ENCODE measurements at regions not wholly inside any gene's neighbourhood (a gene's known extent, or its start where the extent isn't known, plus 50 kb on each side); places are given as distances from the start of the nearest gene placed in this dataset.
"Not testable (repeated sequence)": the region's sequence is repeated elsewhere in the genome, so short reads cannot be mapped to it uniquely, and the experiment has no call there.

DNA sequence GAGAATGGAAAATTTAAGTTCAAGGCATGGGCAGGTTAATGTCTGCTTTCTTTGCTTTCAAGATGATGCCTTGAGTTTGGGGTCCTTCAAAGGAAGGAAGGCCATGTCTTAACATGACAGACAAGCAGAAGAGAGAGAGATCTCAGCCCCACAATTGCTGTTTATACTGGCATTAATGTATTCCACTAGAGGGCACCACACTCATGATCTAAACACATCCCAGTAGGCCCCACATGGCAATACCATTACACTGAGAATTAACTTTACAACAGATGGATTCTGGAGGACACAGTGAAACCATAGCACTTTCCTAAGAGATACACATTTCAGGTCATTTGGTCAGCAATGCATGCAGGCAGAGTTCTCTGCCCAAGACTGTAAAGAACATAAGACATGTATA is 1460.3 kb downstream of the RPIA start:
- H3K9me3 Mint-ChIP-seq, H3K27me3 Mint-ChIP-seq, H3K27ac Mint-ChIP-seq, DNase-seq, H3K36me3 Mint-ChIP-seq, H3K4me3 Mint-ChIP-seq, H3K4me1 Mint-ChIP-seq: not testable (repeated sequence)
- ATAC-seq (ENCODE audit: low read depth in 2 of 2), result peak in 1 of 2 donors; percentile 65

DNA sequence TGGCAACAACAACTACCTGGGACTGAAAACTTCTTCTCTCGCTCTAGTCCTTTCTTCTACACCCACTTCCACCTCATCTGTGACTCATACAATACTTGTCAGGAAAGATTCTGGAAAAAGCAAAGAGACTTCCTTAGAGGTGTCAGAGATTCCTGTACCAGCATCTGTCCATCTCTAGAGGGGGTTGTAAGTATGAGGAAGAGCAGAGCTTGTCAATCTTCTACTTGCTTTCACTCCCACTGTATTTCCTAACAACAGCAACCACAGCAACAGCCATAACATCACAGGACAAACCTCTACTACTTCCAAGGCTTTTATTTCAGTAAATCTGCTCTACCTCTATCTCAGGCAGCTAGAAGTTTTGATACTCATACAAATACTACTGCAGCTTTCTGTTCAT is 1479.5 kb downstream of the RPIA start:
- H3K9me3 Mint-ChIP-seq; H3K4me3 Mint-ChIP-seq; H3K4me1 Mint-ChIP-seq; DNase-seq; H3K27ac Mint-ChIP-seq; ATAC-seq (ENCODE audit: low read depth in 2 of 2); H3K36me3 Mint-ChIP-seq: not testable (repeated sequence)
- peaks cover 7 to 11% (median 10%) of the 10 kb centered on the region in 3 donors for H3K27me3 Mint-ChIP-seq

DNA sequence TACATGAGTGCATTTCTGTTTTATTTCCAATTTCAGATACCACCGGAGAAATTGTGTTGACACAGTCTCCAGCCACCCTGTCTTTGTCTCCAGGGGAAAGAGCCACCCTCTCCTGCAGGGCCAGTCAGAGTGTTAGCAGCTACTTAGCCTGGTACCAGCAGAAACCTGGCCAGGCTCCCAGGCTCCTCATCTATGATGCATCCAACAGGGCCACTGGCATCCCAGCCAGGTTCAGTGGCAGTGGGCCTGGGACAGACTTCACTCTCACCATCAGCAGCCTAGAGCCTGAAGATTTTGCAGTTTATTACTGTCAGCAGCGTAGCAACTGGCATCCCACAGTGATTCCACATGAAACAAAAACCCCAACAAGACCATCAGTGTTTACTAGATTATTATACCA is 1481.6 kb downstream of the RPIA start:
- not testable (repeated sequence) for H3K9me3 Mint-ChIP-seq; H3K36me3 Mint-ChIP-seq; DNase-seq; ATAC-seq (ENCODE audit: low read depth in 2 of 2); H3K27ac Mint-ChIP-seq; H3K4me1 Mint-ChIP-seq; H3K4me3 Mint-ChIP-seq
- H3K27me3 Mint-ChIP-seq, result peaks cover 7 to 11% (median 10%) of the 10 kb centered on the region in 3 donors

DNA sequence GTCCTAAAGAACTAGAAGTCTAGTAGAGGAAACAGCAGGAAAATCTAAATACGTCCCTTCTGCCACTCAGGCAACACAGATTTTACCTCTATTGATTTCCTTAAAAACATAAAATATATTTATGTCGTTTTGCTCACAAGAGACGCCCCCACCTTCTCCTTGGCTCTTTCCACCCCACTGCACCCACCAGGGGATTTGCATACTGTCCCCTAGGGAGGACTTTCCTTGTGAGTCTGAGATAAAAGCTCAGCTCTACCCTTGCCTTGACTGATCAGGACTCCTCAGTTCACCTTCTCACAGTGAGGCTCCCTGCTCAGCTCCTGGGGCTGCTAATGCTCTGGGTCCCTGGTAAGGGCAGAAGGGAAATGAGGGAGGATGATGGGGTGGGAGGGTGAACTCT is 1488.1 kb downstream of the RPIA start:
- ATAC-seq (ENCODE audit: low read depth in 2 of 2) (peak; percentile 52 to 55), DNase-seq (peak; percentile 38)
- peak overlapping the region in 2 of 6 donors; percentile 54 to 63 for H3K27ac Mint-ChIP-seq
- H3K27me3 Mint-ChIP-seq, result peaks cover 0 to 11% (median 5%) of the 10 kb centered on the region in 3 donors
- H3K9me3 Mint-ChIP-seq, H3K36me3 Mint-ChIP-seq: not testable (repeated sequence)
- H3K4me1 Mint-ChIP-seq, result peaks cover 13 to 15% (median 14%) of the 10 kb centered on the region in 3 donors
- peak overlapping the region in 7 of 8 donors; percentile 20 to 79 (median 68) for H3K4me3 Mint-ChIP-seq

DNA sequence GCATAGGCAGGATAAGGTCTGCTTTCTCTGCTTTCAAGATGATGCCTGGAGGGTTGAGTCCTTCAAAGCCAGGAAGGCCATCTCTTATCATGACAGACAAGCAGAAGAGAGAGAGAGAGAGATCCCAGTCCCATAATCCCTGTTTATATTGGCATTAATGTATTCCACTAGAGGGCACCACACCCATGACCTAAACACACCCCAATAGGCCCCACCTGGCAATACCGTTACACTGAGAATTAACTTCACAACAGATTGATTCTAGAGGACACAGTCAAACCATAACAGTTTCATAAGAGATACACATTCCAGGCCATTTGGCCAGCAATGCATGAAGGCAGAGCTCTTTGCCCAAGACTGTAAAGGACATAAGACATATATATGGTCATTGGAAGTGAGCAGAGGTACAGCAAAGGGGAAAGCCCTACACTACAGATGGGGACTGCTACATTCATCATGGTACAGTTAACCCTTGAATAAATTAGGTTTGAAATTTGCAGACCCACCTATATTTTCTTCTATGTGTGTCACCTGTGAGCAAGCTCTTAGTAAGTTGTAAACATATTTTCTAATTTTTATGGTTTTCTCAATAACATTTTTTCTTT is 1516.1 kb downstream of the RPIA start:
- H3K36me3 Mint-ChIP-seq, result no peaks in the 10 kb centered on the region
- no peak overlapping the region for H3K27ac Mint-ChIP-seq
- peak; percentile 42 for DNase-seq
- H3K9me3 Mint-ChIP-seq, result no peaks in the 10 kb centered on the region
- H3K27me3 Mint-ChIP-seq, result peaks cover 10 to 22% (median 13%) of the 10 kb centered on the region in 3 donors
- ATAC-seq (ENCODE audit: low read depth in 2 of 2), result peak; percentile 69 to 85
- peak overlapping the region in 1 of 8 donors; percentile 61 for H3K4me3 Mint-ChIP-seq
- H3K4me1 Mint-ChIP-seq, result peaks cover 20 to 31% (median 21%) of the 10 kb centered on the region in 3 donors

DNA sequence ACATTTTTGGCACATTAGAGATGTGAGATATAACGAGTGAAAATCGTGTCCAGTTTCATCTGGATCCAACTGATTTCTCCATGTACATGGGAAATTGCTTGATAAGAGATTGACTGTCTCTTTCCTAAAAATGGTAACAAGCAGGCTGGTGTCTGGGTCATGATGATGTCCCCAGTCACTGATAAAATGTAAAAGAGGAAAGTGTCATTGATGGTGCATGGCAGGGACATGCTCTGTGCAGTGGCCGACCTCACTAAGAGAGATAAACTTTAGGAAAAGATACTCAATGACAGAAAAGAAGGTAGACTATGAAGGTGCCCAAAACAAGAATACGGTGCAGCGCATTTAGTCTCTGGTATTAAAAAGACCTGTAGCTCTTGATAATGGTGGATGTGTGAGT is 1517.5 kb downstream of the RPIA start:
- Mint-ChIP-seq H3K36me3 (no peaks in the 10 kb centered on the region), H3K9me3 (no peaks in the 10 kb centered on the region), H3K27ac (no peak overlapping the region), H3K4me1 (peaks cover 20 to 31% (median 21%) of the 10 kb centered on the region in 3 donors), H3K4me3 (peak overlapping the region in 1 of 8 donors; percentile 9), H3K27me3 (peaks cover 10 to 14% (median 10%) of the 10 kb centered on the region in 3 donors)
- ATAC-seq (ENCODE audit: low read depth in 2 of 2) (no peak), DNase-seq (no peak)

DNA sequence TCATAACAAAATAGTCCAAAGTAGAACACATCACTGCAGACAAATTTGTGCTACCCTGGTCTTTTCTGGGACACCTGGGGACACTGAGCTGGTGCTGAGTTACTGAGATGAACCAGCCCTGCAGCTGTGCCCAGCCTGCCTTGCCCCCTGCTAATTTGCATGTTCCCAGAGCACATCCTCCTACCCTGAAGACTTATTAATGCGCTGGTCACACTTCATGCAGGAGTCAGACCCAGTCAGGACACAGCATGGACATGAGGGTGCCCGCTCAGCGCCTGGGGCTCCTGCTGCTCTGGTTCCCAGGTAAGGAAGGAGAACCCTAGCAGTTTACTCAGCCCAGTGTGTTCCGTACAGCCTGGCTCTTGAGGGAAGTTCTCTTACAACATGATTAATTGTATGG is 1518.3 kb downstream of the RPIA start:
- Mint-ChIP-seq H3K27me3 (peaks cover 4 to 8% (median 6%) of the 10 kb centered on the region in 3 donors), H3K36me3 (no peaks in the 10 kb centered on the region), H3K4me1 (peaks cover 23 to 36% (median 26%) of the 10 kb centered on the region in 3 donors), H3K4me3 (peak overlapping the region in 7 of 8 donors; percentile 31 to 86 (median 61)), H3K9me3 (no peaks in the 10 kb centered on the region), H3K27ac (peak overlapping the region in 1 of 6 donors; percentile 77)
- peak; percentile 7 for DNase-seq
- no peak for ATAC-seq (ENCODE audit: low read depth in 2 of 2)

DNA sequence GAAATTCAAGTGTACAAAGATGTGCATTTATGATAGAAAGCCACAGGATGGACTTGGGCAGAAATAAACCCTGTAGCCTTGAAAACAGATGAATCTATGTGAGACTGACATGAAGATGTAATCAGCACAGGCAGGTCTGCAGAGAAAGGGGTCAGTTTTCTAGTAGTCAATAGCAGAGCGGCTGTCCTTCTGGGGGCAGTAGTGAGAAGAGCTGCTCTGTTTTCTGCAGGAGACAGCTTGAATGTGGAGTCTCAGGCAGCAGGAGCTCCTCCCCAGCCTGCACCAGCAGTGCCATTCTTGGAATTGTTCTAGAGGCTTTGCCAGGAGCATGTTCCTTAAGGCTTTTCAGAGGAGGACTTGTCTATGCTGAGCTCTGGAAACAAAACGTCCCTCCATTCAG is 1524.4 kb downstream of the RPIA start:
- Mint-ChIP-seq H3K4me1 (peaks cover 23 to 39% (median 25%) of the 10 kb centered on the region in 3 donors), H3K27ac (peak overlapping the region in 1 of 6 donors; percentile 71)
- H3K27me3 Mint-ChIP-seq; DNase-seq; ATAC-seq (ENCODE audit: low read depth in 2 of 2); H3K36me3 Mint-ChIP-seq; H3K4me3 Mint-ChIP-seq; H3K9me3 Mint-ChIP-seq: not testable (repeated sequence)

DNA sequence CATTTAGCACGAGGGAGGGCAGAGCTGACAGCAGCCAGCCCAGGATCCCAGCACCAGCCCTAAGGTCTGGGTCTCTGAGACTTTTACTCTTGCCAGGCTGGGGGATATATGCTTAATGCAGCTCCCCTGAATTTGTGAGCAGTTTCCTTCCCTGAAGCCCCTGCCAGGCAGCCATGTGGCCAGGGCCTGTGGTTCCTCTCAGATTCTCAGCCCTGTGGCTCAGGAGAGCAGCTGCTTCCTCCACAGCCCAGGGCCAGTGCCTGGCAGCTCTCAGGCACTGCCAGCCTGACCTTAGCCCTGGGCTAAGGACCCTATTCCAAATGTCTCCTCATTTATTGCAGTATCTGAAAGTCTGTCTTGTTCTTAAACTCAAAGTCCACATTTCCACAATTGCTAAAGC is 1525.3 kb downstream of the RPIA start:
- not testable (repeated sequence) for H3K27me3 Mint-ChIP-seq, H3K27ac Mint-ChIP-seq, DNase-seq, H3K4me3 Mint-ChIP-seq, H3K36me3 Mint-ChIP-seq, H3K9me3 Mint-ChIP-seq
- peak; percentile 32 to 34 for ATAC-seq (ENCODE audit: low read depth in 2 of 2)
- H3K4me1 Mint-ChIP-seq, result peaks cover 31 to 42% (median 31%) of the 10 kb centered on the region in 3 donors

DNA sequence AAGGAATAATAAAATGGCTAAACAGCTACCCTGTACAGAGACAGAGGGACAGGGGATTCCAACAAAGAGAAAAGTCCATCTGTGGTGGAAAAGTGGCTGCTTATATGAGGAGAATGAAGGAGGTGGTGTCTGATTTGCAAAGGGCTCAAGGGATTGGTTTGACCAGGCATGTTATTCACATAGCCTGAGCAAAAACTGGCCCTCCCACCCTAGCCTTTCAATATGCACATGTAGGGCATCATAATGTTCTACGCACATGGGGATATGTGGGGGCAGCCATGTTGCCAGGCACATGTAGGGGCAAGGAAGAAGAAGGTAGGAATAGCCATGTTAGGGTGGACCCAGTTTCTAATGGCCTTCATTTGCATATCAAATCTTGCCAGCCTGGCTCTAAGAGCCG is 1527.1 kb downstream of the RPIA start:
- Mint-ChIP-seq H3K4me1 (peaks cover 34 to 47% (median 36%) of the 10 kb centered on the region in 3 donors), H3K27ac (peak overlapping the region in 1 of 6 donors; percentile 18)
- ATAC-seq (ENCODE audit: low read depth in 2 of 2); H3K36me3 Mint-ChIP-seq; H3K27me3 Mint-ChIP-seq; H3K4me3 Mint-ChIP-seq; DNase-seq; H3K9me3 Mint-ChIP-seq: not testable (repeated sequence)

DNA sequence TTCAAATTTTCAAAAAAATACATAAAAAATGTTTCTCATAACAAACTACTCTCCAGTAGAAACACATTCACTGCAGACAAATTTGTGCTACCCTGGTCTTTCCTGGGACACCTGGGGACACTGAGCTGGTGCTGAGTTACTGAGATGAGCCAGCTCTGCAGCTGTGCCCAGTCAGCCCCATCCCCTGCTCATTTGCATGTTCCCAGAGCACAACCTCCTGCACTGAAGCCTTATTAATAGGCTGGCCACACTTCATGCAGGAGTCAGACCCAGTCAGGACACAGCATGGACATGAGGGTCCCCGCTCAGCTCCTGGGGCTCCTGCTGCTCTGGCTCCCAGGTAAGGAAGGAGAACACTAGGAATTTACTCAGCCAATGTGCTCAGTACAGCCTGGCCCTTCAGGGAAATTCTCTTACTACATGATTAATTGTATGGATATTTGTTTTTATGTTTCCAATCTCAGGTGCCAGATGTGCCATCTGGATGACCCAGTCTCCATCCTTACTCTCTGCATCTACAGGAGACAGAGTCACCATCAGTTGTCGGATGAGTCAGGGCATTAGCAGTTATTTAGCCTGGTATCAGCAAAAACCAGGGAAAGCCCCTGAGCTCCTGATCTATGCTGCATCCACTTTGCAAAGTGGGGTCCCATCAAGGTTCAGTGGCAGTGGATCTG is 1529.3 kb downstream of the RPIA start:
- H3K9me3 Mint-ChIP-seq, H3K27me3 Mint-ChIP-seq, H3K36me3 Mint-ChIP-seq: not testable (repeated sequence)
- ATAC-seq (ENCODE audit: low read depth in 2 of 2) (peak; percentile 49 to 57), DNase-seq (peak; percentile 44)
- Mint-ChIP-seq H3K4me3 (peak overlapping the region; percentile 55 to 90 (median 79)), H3K4me1 (peaks cover 26 to 42% (median 31%) of the 10 kb centered on the region in 3 donors), H3K27ac (peak overlapping the region; percentile 31 to 86 (median 58))

DNA sequence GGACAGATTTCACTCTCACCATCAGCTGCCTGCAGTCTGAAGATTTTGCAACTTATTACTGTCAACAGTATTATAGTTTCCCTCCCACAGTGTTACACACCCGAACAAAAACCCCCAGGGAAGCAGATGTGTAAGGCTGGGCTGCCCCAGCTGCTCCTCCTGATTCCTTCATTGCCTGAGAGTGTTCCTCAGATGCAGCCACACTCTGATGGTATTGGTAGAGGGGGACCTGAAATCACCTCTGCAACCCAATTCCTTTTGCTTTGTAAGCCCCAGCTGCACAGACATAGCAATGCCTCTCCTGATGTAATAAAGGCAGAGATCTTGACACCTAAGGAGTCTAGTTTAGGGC is 1529.8 kb downstream of the RPIA start:
- H3K4me1 Mint-ChIP-seq, result peaks cover 21 to 44% (median 29%) of the 10 kb centered on the region in 3 donors
- DNase-seq, result no peak
- no peaks in the 10 kb centered on the region for H3K36me3 Mint-ChIP-seq
- ATAC-seq (ENCODE audit: low read depth in 2 of 2), result peak in 1 of 2 donors; percentile 18
- no peaks in the 10 kb centered on the region for H3K9me3 Mint-ChIP-seq
- peak overlapping the region in 4 of 6 donors; percentile 31 to 90 (median 84) for H3K27ac Mint-ChIP-seq
- H3K27me3 Mint-ChIP-seq, result no peaks in the 10 kb centered on the region
- H3K4me3 Mint-ChIP-seq, result peak overlapping the region; percentile 55 to 90 (median 79)

DNA sequence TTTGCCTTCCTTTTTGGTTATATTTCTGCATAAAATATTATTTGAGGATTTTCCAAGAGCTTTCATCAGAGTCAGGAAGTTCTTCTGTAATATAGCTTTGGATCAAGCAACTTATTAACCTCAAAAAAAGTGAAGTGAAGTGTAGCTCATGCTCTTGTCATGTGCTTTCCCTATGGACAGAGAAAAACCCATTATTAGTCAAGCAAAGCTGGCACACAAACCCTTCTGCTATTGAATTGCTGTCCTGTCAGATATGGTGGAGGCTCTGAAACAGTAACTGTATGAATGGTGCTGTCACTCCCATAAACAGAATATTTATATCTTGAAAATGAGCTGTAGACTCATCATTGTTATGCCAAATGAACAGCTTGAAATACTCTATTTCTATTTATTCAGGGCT is 1533.3 kb downstream of the RPIA start:
- not testable (repeated sequence) for H3K27ac Mint-ChIP-seq; H3K27me3 Mint-ChIP-seq; H3K36me3 Mint-ChIP-seq; H3K4me3 Mint-ChIP-seq; H3K9me3 Mint-ChIP-seq; DNase-seq; ATAC-seq (ENCODE audit: low read depth in 2 of 2)
- peaks cover 15 to 23% (median 19%) of the 10 kb centered on the region in 3 donors for H3K4me1 Mint-ChIP-seq

DNA sequence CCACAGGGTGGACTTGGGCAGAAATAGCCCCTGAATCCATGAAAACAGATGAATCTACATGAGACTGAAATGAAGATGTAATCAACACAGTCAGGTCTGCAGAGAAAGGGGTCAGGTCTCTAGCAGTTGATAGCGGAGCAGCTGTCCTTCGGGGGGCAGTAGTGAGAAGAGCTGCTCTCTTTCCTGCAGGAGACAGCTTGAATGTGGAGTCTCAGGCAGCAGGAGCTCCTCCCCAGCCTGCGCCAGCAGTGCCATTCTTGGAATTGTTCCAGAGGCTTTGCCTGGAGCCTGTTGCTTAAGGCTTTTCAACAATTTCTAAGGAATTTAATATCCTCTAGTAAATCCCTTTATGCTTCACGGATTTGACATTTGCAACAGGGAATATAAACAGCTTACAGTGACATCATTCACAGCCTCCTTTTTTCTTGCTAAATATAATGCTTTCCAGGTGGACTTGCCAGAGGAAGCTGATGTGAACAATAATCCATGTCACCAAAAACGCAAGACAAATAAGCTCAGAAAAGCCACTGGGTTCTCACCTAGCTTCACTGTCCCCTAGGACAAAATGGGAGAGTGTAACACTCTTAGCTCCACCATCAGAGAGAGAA is 1535.1 kb downstream of the RPIA start:
- H3K36me3 Mint-ChIP-seq; H3K4me3 Mint-ChIP-seq; ATAC-seq (ENCODE audit: low read depth in 2 of 2); H3K9me3 Mint-ChIP-seq; DNase-seq; H3K27me3 Mint-ChIP-seq: not testable (repeated sequence)
- H3K27ac Mint-ChIP-seq, result peak overlapping the region in 1 of 6 donors; percentile 17
- H3K4me1 Mint-ChIP-seq, result peaks cover 5 to 11% (median 5%) of the 10 kb centered on the region in 3 donors

Measured in naive B cell (primary cell).